ENCODE measurements at regions not wholly inside any gene's neighbourhood (a gene's known extent, or its start where the extent isn't known, plus 50 kb on each side); places are given as distances from the start of the nearest gene placed in this dataset.

GRCh38 chrY:8379800-8380199 is 957.5 kb upstream of the TSPY4 start:
- TF ChIP-seq CTCF (IDR thresholded peaks at IDR 0.05) (no peak), EP300 (IDR thresholded peaks at IDR 0.05) (no peak)

Measured in sigmoid colon (tissue), 4 donors.